PC-9 (cell line): ENCODE measurements at regions not wholly inside any gene's neighbourhood (a gene's known extent, or its start where the extent isn't known, plus 50 kb on each side); places are given as distances from the start of the nearest gene placed in this dataset.

Source experiments
- BruUV-seq: library from RNA; stranded (reverse); fragments of 400-500 nt; replicated peaks from 2 replicates; lab custom pipeline; 2021; lab: Mats Ljungman, UMichigan
- CTCF ChIA-PET: fragments of 300-600 bp; sonication (Branson Sonifier 250); formaldehyde crosslinking; loops from one replicate; lab custom pipeline; 2022; ENCODE audit warnings: antibody characterized with exemption; lab: Charles Lee
- POLR2A ChIA-PET: fragments of 300-600 bp; sonication (Branson Sonifier 250); formaldehyde crosslinking; loops from one replicate; lab custom pipeline; 2022; ENCODE audit warnings: antibody characterized with exemption; ENCODE audit not compliant: unreplicated experiment; lab: Charles Lee
- DNase-seq, 2 experiments: peaks; one replicate each; pipeline versions ENCODE4 v3.0.0 to v3.0.0-alpha.2; 2015 to 2022; ENCODE audit warnings: mixed read lengths in 1 of 2
- H2AFZ ChIP-seq: fragments of 200-600 bp; sonication (generic); 2 replicates; pipeline ENCODE4 v1.8.1; 2017; ENCODE audit warnings: antibody characterized with exemption
- H3F3A ChIP-seq: fragments of 200-600 bp; sonication (generic); 2 replicates; pipeline ENCODE4 v1.8.1; 2017; ENCODE audit warnings: antibody characterized with exemption, mild to moderate bottlenecking, low read depth; ENCODE audit not compliant: insufficient read depth
- H3K27ac ChIP-seq: fragments of 200-600 bp; sonication (generic); 2 replicates; pipeline ENCODE4 v1.6.1; 2016; ENCODE audit warnings: mixed run types
- H3K27me3 ChIP-seq: fragments of 200-600 bp; sonication (generic); 2 replicates; pipeline ENCODE4 v1.6.1; 2016; ENCODE audit warnings: low read depth, mixed run types; ENCODE audit not compliant: insufficient read depth
- H3K36me3 ChIP-seq: fragments of 200-600 bp; sonication (generic); 2 replicates; pipeline ENCODE4 v1.6.1; 2016; ENCODE audit warnings: low read depth, mixed run types
- H3K4me1 ChIP-seq: fragments of 200-600 bp; sonication (generic); replicated peaks from 2 replicates; pipeline ENCODE4 v1.6.1; 2016; ENCODE audit warnings: mixed run types; ENCODE audit not compliant: insufficient read depth
- H3K4me2 ChIP-seq: fragments of 200-600 bp; sonication (generic); 2 replicates; pipeline ENCODE4 v1.6.1; 2017; ENCODE audit warnings: mixed run types
- H3K4me3 ChIP-seq: fragments of 200-600 bp; sonication (generic); 2 replicates; pipeline ENCODE4 v1.6.1; 2016; ENCODE audit warnings: mixed run types
- H3K79me2 ChIP-seq: fragments of 200-600 bp; sonication (generic); 2 replicates; pipeline ENCODE4 v1.6.1; 2017; ENCODE audit warnings: low read depth, mixed run types
- H3K9me2 ChIP-seq: fragments of 200-600 bp; sonication (generic); 2 replicates; pipeline ENCODE4 v1.8.1; 2017; ENCODE audit warnings: mild to moderate bottlenecking; ENCODE audit not compliant: insufficient read depth
- H3K9me3 ChIP-seq: fragments of 200-600 bp; sonication (generic); 2 replicates; pipeline ENCODE4 v1.8.1; 2016; ENCODE audit warnings: low read depth; ENCODE audit not compliant: insufficient read depth
- H4K20me1 ChIP-seq: fragments of 200-600 bp; sonication (generic); 2 replicates; pipeline ENCODE4 v1.8.1; 2017; ENCODE audit not compliant: insufficient read depth
- CTCF ChIP-seq: fragments of 200-600 bp; sonication (generic); conservative IDR thresholded peaks from 2 replicates; pipeline ENCODE4 v1.6.1; 2017; ENCODE audit warnings: mixed run types, antibody characterized with exemption, mild to moderate bottlenecking, moderate library complexity
- EZH2 ChIP-seq: fragments of 200-600 bp; sonication (generic); IDR thresholded peaks from 2 replicates; pipeline ENCODE4 v1.8.0; 2017; ENCODE audit warnings: antibody characterized with exemption, low read depth
- intact Hi-C: fragments of 100-400 bp; cut with micrococcal nuclease; formaldehyde crosslinking; loops from one replicate; pipeline ENCODE4 v1.10.0; 2022; ENCODE audit not compliant: unreplicated experiment

GRCh38 chr11:131274233-131274632 lies 96.2 kb upstream of the NTM start:
- H3K4me3 ChIP-seq, result no peak overlapping the region
- no peak for TF ChIP-seq EZH2
- no peak for TF ChIP-seq CTCF
- BruUV-seq, result no TSS peak
- no peaks in the 10 kb centered on the region for H3K9me3 ChIP-seq
- H3K4me1 ChIP-seq, result no peaks in the 10 kb centered on the region
- H3K36me3 ChIP-seq, result no peaks in the 10 kb centered on the region
- ChIA-PET POLR2A (no interaction called here), CTCF (no interaction called here)
- H3K27ac ChIP-seq, result no peak overlapping the region
- no peaks in the 10 kb centered on the region for H3K79me2 ChIP-seq
- no peak overlapping the region for H3K4me2 ChIP-seq
- no peak overlapping the region for H2AFZ ChIP-seq
- peaks cover 30% of the 10 kb centered on the region; the same call in 1 of the 2 replicates for H3K27me3 ChIP-seq
- no peaks in the 10 kb centered on the region for H4K20me1 ChIP-seq
- H3K9me2 ChIP-seq, result no peaks in the 10 kb centered on the region
- DNase-seq, result no peak
- H3F3A ChIP-seq, result no peaks in the 10 kb centered on the region
- intact Hi-C loops, result no loop called here

- intact Hi-C loops, result no loop called here
- Histone ChIP-seq H3K9me2 (no peaks in the 10 kb centered on the region), H3K79me2 (no peaks in the 10 kb centered on the region), H3K4me2 (no peak overlapping the region), H4K20me1 (no peaks in the 10 kb centered on the region), H3K9me3 (no peaks in the 10 kb centered on the region), H3K27me3 (peaks cover 33% of the 10 kb centered on the region; the same call in 1 of the 2 replicates), H3K36me3 (no peaks in the 10 kb centered on the region), H2AFZ (no peak overlapping the region), H3K4me3 (no peak overlapping the region), H3K27ac (no peak overlapping the region), H3F3A (no peaks in the 10 kb centered on the region), H3K4me1 (no peaks in the 10 kb centered on the region)
- no peak for DNase-seq
- CTCF ChIA-PET, result no interaction called here
- no TSS peak for BruUV-seq
- POLR2A ChIA-PET, result no interaction called here
- TF ChIP-seq CTCF, result no peak
- TF ChIP-seq EZH2, result no peak
Measured at GRCh38 chr11:131275580-131275979, 94.8 kb upstream of the NTM start.

GRCh38 chr11:131278472-131278871 lies 91.9 kb upstream of the NTM start:
- peaks cover 26% of the 10 kb centered on the region; the same call in 1 of the 2 replicates for H3K27me3 ChIP-seq
- no peak overlapping the region for H3K4me3 ChIP-seq
- CTCF ChIA-PET, result no interaction called here
- intact Hi-C loops, result no loop called here
- H3K9me2 ChIP-seq, result no peaks in the 10 kb centered on the region
- POLR2A ChIA-PET, result no interaction called here
- no peak for DNase-seq
- no peak overlapping the region for H2AFZ ChIP-seq
- H4K20me1 ChIP-seq, result no peaks in the 10 kb centered on the region
- TF ChIP-seq EZH2 (no peak), CTCF (no peak)
- H3K36me3 ChIP-seq, result no peaks in the 10 kb centered on the region
- H3K79me2 ChIP-seq, result no peaks in the 10 kb centered on the region
- H3K4me1 ChIP-seq, result no peaks in the 10 kb centered on the region
- H3K27ac ChIP-seq, result no peak overlapping the region
- BruUV-seq, result no TSS peak
- no peaks in the 10 kb centered on the region for H3K9me3 ChIP-seq
- no peaks in the 10 kb centered on the region for H3F3A ChIP-seq
- H3K4me2 ChIP-seq, result no peak overlapping the region
